ENCODE measurements at regions not wholly inside any gene's neighbourhood (a gene's known extent, or its start where the extent isn't known, plus 50 kb on each side); places are given as distances from the start of the nearest gene placed in this dataset.
"Not testable (repeated sequence)": the region's sequence is repeated elsewhere in the genome, so short reads cannot be mapped to it uniquely, and the experiment has no call there.

- DNase-seq (ENCODE audit: low spot score in 2 of 2) (no peak), FAIRE-seq (no peak)
Observed at GRCh38 chr2:59787095-59787494, 766.4 kb downstream of the BCL11A start.

GRCh38 chr2:59786684-59787083 is 766.8 kb downstream of the BCL11A start:
- no peak for FAIRE-seq
- no peak for DNase-seq (ENCODE audit: low spot score in 2 of 2)

- no peak for DNase-seq (ENCODE audit: low spot score in 2 of 2)
- no peak for FAIRE-seq
Observed at GRCh38 chr2:59779571-59779970, 773.9 kb downstream of the BCL11A start.

GRCh38 chr2:59777120-59777519 is 776.3 kb downstream of the BCL11A start:
- no peak for DNase-seq (ENCODE audit: low spot score in 2 of 2)
- no peak for FAIRE-seq

GRCh38 chr2:59776726-59777008 is 776.8 kb downstream of the BCL11A start:
- no peak for DNase-seq (ENCODE audit: low spot score in 2 of 2)
- FAIRE-seq: no peak

- DNase-seq (ENCODE audit: low spot score in 2 of 2) (no peak), FAIRE-seq (no peak)
Observed at GRCh38 chr2:59774821-59775433, 778.5 kb downstream of the BCL11A start.

GRCh38 chr2:59770651-59771050 is 782.8 kb downstream of the BCL11A start:
- DNase-seq (ENCODE audit: low spot score in 2 of 2): peak in 1 of 2 donors; percentile 12
- no peak for FAIRE-seq

- FAIRE-seq (no peak), DNase-seq (ENCODE audit: low spot score in 2 of 2) (no peak)
Observed at GRCh38 chr2:59761966-59762365, 791.5 kb downstream of the BCL11A start.

GRCh38 chr2:59756150-59756549 is 797.3 kb downstream of the BCL11A start:
- DNase-seq (ENCODE audit: low spot score in 2 of 2) (no peak), FAIRE-seq (no peak)

- no peak for FAIRE-seq
- DNase-seq (ENCODE audit: low spot score in 2 of 2): no peak
Observed at GRCh38 chr2:59754011-59754735, 799.3 kb downstream of the BCL11A start.

GRCh38 chr2:59752512-59752911 is 800.9 kb downstream of the BCL11A start:
- no peak for FAIRE-seq
- no peak for DNase-seq (ENCODE audit: low spot score in 2 of 2)

GRCh38 chr2:59752071-59752470 is 801.4 kb downstream of the BCL11A start:
- no peak for FAIRE-seq
- DNase-seq (ENCODE audit: low spot score in 2 of 2): no peak

GRCh38 chr2:59751214-59751613 is 802.2 kb downstream of the BCL11A start:
- DNase-seq (ENCODE audit: low spot score in 2 of 2); FAIRE-seq: not testable (repeated sequence)

GRCh38 chr2:59746291-59746690 is 807.2 kb downstream of the BCL11A start:
- no peak for DNase-seq (ENCODE audit: low spot score in 2 of 2)
- no peak for FAIRE-seq

- FAIRE-seq: no peak
- no peak for DNase-seq (ENCODE audit: low spot score in 2 of 2)
Observed at GRCh38 chr2:59745085-59745484, 808.4 kb downstream of the BCL11A start.

GRCh38 chr2:59744436-59744835 is 809.0 kb downstream of the BCL11A start:
- DNase-seq (ENCODE audit: low spot score in 2 of 2) (no peak), FAIRE-seq (no peak)

- DNase-seq (ENCODE audit: low spot score in 2 of 2) (no peak), FAIRE-seq (no peak)
Observed at GRCh38 chr2:59741840-59742239, 811.6 kb downstream of the BCL11A start.

GRCh38 chr2:59739166-59739565 is 814.3 kb downstream of the BCL11A start:
- no peak for FAIRE-seq
- no peak for DNase-seq (ENCODE audit: low spot score in 2 of 2)

- DNase-seq (ENCODE audit: low spot score in 2 of 2): no peak
- FAIRE-seq: no peak
Observed at GRCh38 chr2:59737299-59737698, 816.2 kb downstream of the BCL11A start.

GRCh38 chr2:59734743-59735142 is 818.7 kb downstream of the BCL11A start:
- DNase-seq (ENCODE audit: low spot score in 2 of 2) (no peak), FAIRE-seq (no peak)

- FAIRE-seq (no peak), DNase-seq (ENCODE audit: low spot score in 2 of 2) (no peak)
Observed at GRCh38 chr2:59733970-59734369, 819.5 kb downstream of the BCL11A start.

- DNase-seq (ENCODE audit: low spot score in 2 of 2): no peak
Observed at GRCh38 chr2:59733567-59733930, 819.9 kb downstream of the BCL11A start.

More at GRCh38 chr2:59733567-59733930, 819.9 kb downstream of the BCL11A start:
- FAIRE-seq: no peak
